ENCODE measurements at regions not wholly inside any gene's neighbourhood (a gene's known extent, or its start where the extent isn't known, plus 50 kb on each side); places are given as distances from the start of the nearest gene placed in this dataset.

DNA sequence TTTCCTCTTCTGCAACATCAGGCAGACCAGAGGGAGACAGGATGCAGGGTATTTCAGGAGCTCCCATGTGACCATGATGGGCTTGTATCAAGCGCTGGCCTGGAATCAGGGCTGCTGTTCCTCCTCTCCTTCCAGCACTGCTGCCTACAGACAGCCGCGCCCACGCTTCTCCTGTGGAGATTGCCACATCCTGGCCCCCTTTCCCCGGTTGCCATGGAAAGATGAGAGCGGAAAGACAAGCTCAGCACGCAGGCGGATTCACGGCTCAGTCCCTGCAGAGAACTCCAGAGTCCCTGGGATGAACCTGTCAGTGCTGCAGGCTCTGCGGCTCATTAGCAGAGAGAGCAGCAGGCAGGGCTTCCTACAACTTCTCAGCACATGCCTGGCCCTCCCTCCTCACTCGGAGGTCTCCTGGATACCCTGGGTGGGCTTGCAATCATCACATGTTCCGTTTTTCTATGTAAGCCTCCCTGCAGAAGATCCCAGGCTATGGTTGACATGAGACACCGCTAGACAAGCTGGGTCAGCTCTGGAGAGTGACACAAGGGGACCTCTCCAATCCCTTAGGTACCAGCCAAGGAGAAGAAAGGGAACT lies 497.8 kb upstream of the MYT1L start:
- H3K4me1 ChIP-seq, result no peaks in the 10 kb centered on the region
- no peak for TF ChIP-seq POLR2AphosphoS5 (IDR thresholded peaks at IDR 0.05)
- TF ChIP-seq EP300 (IDR thresholded peaks at IDR 0.05), result no peak
- TF ChIP-seq, protein P1, sequence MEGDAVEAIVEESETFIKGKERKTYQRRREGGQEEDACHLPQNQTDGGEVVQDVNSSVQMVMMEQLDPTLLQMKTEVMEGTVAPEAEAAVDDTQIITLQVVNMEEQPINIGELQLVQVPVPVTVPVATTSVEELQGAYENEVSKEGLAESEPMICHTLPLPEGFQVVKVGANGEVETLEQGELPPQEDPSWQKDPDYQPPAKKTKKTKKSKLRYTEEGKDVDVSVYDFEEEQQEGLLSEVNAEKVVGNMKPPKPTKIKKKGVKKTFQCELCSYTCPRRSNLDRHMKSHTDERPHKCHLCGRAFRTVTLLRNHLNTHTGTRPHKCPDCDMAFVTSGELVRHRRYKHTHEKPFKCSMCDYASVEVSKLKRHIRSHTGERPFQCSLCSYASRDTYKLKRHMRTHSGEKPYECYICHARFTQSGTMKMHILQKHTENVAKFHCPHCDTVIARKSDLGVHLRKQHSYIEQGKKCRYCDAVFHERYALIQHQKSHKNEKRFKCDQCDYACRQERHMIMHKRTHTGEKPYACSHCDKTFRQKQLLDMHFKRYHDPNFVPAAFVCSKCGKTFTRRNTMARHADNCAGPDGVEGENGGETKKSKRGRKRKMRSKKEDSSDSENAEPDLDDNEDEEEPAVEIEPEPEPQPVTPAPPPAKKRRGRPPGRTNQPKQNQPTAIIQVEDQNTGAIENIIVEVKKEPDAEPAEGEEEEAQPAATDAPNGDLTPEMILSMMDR (IDR thresholded peaks at IDR 0.05), result no peak
- TF ChIP-seq POLR2A (IDR thresholded peaks at IDR 0.05; ENCODE audit: low read depth), result no peak
- H3K9me3 ChIP-seq, result no peaks in the 10 kb centered on the region
- H3K27ac ChIP-seq (replicated peaks in 1 of 4), result no peak overlapping the region
- no peaks in the 10 kb centered on the region for H3K36me3 ChIP-seq
- intact Hi-C loops (cut with DNase I), result no loop called here
- WGBS, result 60% methylated on average over 12 of the region's 13 CpGs
- no peaks in the 10 kb centered on the region for H3K27me3 ChIP-seq
- DNase-seq (ENCODE audit: extremely low spot score), result no peak
- H3K4me3 ChIP-seq, result no peak overlapping the region

DNA sequence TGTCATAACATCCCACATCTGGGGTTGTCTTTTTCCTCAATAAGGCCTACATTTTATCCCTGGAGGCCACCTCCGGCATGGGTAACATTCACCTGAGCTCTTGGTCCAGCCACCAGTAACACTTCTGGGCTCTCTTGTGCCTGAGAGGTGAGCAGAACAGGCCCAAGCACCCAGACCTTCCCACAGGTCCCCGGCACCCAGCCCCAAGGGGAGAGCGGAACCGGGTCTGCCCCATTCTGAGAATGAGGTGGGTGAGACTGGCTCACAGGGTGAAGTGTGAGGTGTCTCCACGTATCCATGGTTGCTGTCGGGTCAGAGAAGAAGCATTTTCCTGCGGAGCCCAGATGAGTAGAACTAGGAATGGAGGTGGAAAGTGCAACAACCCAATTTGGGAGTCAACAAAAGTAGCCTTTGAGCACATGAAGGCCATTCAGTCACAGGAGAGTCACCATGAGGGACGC lies 496.7 kb upstream of the MYT1L start:
- Histone ChIP-seq H3K36me3 (no peaks in the 10 kb centered on the region), H3K27me3 (no peaks in the 10 kb centered on the region), H3K4me1 (no peaks in the 10 kb centered on the region), H3K4me3 (no peak overlapping the region), H3K9me3 (no peaks in the 10 kb centered on the region), H3K27ac (replicated peaks in 1 of 4) (no peak overlapping the region)
- DNase-seq (ENCODE audit: extremely low spot score), result no peak
- intact Hi-C loops (cut with DNase I), result no loop called here
- TF ChIP-seq POLR2AphosphoS5 (IDR thresholded peaks at IDR 0.05), result no peak
- no peak for TF ChIP-seq EP300 (IDR thresholded peaks at IDR 0.05)
- TF ChIP-seq POLR2A (IDR thresholded peaks at IDR 0.05; ENCODE audit: low read depth), result no peak
- TF ChIP-seq, protein P1 (IDR thresholded peaks at IDR 0.05), result no peak
- WGBS, result 93% methylated on average over 8 of the region's 8 CpGs

DNA sequence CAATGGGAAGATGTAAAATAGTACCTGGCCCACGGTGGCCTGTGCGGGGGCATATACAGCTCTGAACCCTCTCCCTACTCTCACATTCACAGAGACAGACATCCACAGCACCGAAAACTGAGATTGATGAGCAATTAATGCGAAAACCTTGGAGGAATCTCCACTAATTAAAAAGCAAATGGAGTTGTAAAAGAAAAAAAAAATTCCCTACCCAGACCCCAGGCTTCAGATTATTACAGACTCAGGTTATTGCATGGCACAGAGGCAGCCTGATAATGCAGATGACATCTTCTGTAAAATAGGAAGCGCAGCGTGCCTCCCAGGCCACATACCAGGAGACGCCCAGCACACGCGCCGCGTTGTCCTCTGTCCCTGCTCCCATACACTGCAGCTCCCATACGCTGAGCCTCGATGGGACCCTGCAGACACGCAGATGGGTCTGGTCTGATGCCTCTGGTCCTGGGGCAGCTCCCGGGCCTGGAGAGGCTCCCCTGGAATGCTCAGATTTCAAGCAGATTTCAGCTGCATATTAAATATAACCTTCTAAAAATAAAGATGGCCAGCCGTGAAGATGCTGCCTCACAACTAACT lies 496.1 kb upstream of the MYT1L start:
- H3K9me3 ChIP-seq, result no peaks in the 10 kb centered on the region
- H3K4me1 ChIP-seq, result no peaks in the 10 kb centered on the region
- H3K27me3 ChIP-seq, result no peaks in the 10 kb centered on the region
- intact Hi-C loops (cut with DNase I), result no loop called here
- H3K36me3 ChIP-seq, result no peaks in the 10 kb centered on the region
- no peak for TF ChIP-seq POLR2A (IDR thresholded peaks at IDR 0.05; ENCODE audit: low read depth)
- no peak for TF ChIP-seq POLR2AphosphoS5 (IDR thresholded peaks at IDR 0.05)
- no peak for TF ChIP-seq EP300 (IDR thresholded peaks at IDR 0.05)
- TF ChIP-seq, protein P1 (IDR thresholded peaks at IDR 0.05), result no peak
- no peak overlapping the region for H3K4me3 ChIP-seq
- WGBS, result 87% methylated on average over 15 of the region's 16 CpGs
- no peak for DNase-seq (ENCODE audit: extremely low spot score)
- no peak overlapping the region for H3K27ac ChIP-seq (replicated peaks in 1 of 4)

DNA sequence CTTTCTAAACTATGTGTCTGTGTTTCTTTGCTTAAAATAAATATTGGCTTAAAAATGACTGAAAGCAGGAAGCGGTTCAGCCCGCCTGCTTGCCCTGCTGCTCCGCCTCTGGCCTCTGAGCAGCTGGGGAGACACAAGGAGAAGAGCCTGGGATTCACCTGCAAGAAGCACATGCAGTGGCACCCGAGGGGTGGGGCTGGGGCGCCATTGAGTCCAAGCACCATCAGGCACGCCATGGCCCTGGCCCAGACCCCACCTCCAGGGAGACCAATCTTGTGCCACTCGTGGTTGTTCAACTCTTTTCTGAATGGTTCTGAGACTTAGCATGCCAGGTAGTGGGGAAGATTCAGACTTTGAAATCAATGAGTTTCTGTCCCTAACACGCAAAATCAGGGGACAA lies 495.5 kb upstream of the MYT1L start:
- TF ChIP-seq, protein P1 (IDR thresholded peaks at IDR 0.05), result no peak
- TF ChIP-seq POLR2A (IDR thresholded peaks at IDR 0.05; ENCODE audit: low read depth), result no peak
- Histone ChIP-seq H3K4me3 (no peak overlapping the region), H3K27ac (replicated peaks in 1 of 4) (no peak overlapping the region), H3K4me1 (no peaks in the 10 kb centered on the region), H3K36me3 (no peaks in the 10 kb centered on the region), H3K9me3 (peaks cover 0 to 1% (median 0%) of the 10 kb centered on the region in 4 donors), H3K27me3 (no peaks in the 10 kb centered on the region)
- DNase-seq (ENCODE audit: extremely low spot score), result no peak
- intact Hi-C loops (cut with DNase I), result no loop called here
- 70% methylated on average over 8 of the region's 8 CpGs for WGBS

DNA sequence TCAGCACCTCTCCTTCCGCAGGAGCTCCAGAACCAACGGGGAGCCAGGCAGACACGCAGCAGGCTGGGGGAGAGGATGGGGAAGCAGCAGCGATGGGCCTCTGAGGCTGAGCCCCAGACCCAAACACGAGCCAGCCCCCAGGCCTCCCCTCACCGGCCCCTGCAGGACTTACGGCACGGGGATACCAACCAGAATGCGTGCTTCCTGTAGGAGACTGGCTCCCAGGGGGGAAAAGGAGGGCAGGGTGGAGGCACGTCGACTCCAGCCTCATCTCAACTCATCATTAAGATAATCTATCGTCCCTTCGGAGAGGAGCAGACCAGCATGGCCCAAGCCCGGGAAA lies 495.1 kb upstream of the MYT1L start:
- H3K4me3 ChIP-seq, result no peak overlapping the region
- DNase-seq (ENCODE audit: extremely low spot score), result no peak
- peaks cover 0 to 4% (median 0%) of the 10 kb centered on the region in 4 donors for H3K9me3 ChIP-seq
- no peak for TF ChIP-seq EP300 (IDR thresholded peaks at IDR 0.05)
- no peak for TF ChIP-seq POLR2AphosphoS5 (IDR thresholded peaks at IDR 0.05)
- TF ChIP-seq POLR2A (IDR thresholded peaks at IDR 0.05; ENCODE audit: low read depth), result no peak
- 65% methylated on average over 13 of the region's 14 CpGs for WGBS
- H3K27me3 ChIP-seq, result no peaks in the 10 kb centered on the region
- H3K36me3 ChIP-seq, result no peaks in the 10 kb centered on the region
- intact Hi-C loops (cut with DNase I), result no loop called here
- no peaks in the 10 kb centered on the region for H3K4me1 ChIP-seq
- no peak overlapping the region for H3K27ac ChIP-seq (replicated peaks in 1 of 4)
